GM12892 (cell line): ENCODE measurements at regions not wholly inside any gene's neighbourhood (a gene's known extent, or its start where the extent isn't known, plus 50 kb on each side); places are given as distances from the start of the nearest gene placed in this dataset.

ENCODE experiments used
- POLR2A ChIP-seq: IDR thresholded peaks from 2 replicates; pipeline ENCODE4 v1.6.1; 2011; ENCODE audit warnings: low read depth, low read length, control low read depth
- TAF1 ChIP-seq: IDR thresholded peaks from 2 replicates; pipeline ENCODE4 v1.6.1; 2011; ENCODE audit warnings: low read depth, mild to moderate bottlenecking, control low read depth, low read length, borderline replicate concordance

- no peak for TF ChIP-seq TAF1
- no peak for TF ChIP-seq POLR2A
These were observed 396.5 kb upstream of the DSEL start for GRCh38 chr18:67913040-67913439.
